ENCODE measurements at regions not wholly inside any gene's neighbourhood (a gene's known extent, or its start where the extent isn't known, plus 50 kb on each side); places are given as distances from the start of the nearest gene placed in this dataset.

DNA sequence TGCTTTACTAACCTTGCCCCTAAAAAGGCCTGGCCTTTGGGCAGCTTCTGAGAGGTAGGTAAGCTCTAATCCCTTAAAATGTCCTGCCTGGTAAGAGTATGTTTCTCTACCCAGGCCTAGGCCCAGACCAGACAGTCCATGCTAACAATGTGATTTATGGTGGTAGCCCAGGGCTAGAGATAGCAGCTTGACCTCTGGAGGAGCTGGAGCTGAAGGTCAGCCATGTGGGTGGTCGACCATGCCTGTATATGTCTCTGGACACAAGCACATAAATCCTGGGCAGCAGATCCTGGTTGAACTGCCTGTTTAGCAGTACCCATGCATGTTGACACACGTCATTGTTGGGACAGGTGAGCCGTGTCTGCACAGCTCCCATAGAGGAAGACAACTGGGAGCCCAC is 62.1 kb upstream of the PHACTR1 start:
- H3K9me3 ChIP-seq (ENCODE audit: control insufficient read depth, low read depth, low read length) = no peaks in the 10 kb centered on the region
- no peak overlapping the region for H2BK12ac ChIP-seq (ENCODE audit: insufficient read length, low read depth, low read length)
- WGBS (ENCODE audit: extremely low coverage, insufficient read length, low lambda C conversion rate) = no CpG with 5 or more reads among the region's 3 CpGs
- TF ChIP-seq, protein P1, sequence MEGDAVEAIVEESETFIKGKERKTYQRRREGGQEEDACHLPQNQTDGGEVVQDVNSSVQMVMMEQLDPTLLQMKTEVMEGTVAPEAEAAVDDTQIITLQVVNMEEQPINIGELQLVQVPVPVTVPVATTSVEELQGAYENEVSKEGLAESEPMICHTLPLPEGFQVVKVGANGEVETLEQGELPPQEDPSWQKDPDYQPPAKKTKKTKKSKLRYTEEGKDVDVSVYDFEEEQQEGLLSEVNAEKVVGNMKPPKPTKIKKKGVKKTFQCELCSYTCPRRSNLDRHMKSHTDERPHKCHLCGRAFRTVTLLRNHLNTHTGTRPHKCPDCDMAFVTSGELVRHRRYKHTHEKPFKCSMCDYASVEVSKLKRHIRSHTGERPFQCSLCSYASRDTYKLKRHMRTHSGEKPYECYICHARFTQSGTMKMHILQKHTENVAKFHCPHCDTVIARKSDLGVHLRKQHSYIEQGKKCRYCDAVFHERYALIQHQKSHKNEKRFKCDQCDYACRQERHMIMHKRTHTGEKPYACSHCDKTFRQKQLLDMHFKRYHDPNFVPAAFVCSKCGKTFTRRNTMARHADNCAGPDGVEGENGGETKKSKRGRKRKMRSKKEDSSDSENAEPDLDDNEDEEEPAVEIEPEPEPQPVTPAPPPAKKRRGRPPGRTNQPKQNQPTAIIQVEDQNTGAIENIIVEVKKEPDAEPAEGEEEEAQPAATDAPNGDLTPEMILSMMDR (conservative IDR thresholded peaks at IDR 0.05) = no peak
- DNase-seq = no peak
- H3K18ac ChIP-seq (ENCODE audit: insufficient read length, low read depth, low read length) = peak overlapping the region; percentile 30
- H3K27me3 ChIP-seq (ENCODE audit: insufficient read depth, low read length) = no peaks in the 10 kb centered on the region
- no peaks in the 10 kb centered on the region for H3K79me2 ChIP-seq (ENCODE audit: insufficient read depth, low read length)
- Mint-ChIP-seq H3K4me1 (peaks cover 7 to 8% of the 10 kb centered on the region in 2 experiments), H3K36me3 (ENCODE audit: insufficient read depth in 1 of 3, low read depth in 3 of 3) (peaks cover 0 to 2% (median under 1%) of the 10 kb centered on the region in 3 experiments; a peak in 2 of 7 replicates), H3K27me3 (ENCODE audit: low read depth) (peaks cover 15% of the 10 kb centered on the region), H3K9me3 (peaks cover 2 to 5% of the 10 kb centered on the region in 2 experiments; a peak in 4 of 5 replicates), H3K27ac (no peak overlapping the region), H3K4me3 (no peak overlapping the region)
- H3K9ac ChIP-seq (ENCODE audit: extremely low read depth, insufficient read length, low read length) = no peak overlapping the region
- H3K4me1 ChIP-seq (ENCODE audit: insufficient read depth, low read length) = no peaks in the 10 kb centered on the region
- H3K4ac ChIP-seq (ENCODE audit: low read depth, low read length) = no peak overlapping the region
- H2BK120ac ChIP-seq (ENCODE audit: low read depth, low read length, poor library complexity, severe bottlenecking) = no peak overlapping the region
- no peak overlapping the region for H2BK15ac ChIP-seq (ENCODE audit: low read depth, low read length)
- H3K27ac ChIP-seq (ENCODE audit: insufficient read length, low read depth, low read length) = no peak overlapping the region
- H3K4me2 ChIP-seq (ENCODE audit: insufficient read depth, insufficient read length, low read length) = no peak overlapping the region
- no peak overlapping the region for H2AK5ac ChIP-seq (ENCODE audit: insufficient read length, low read length)
- 0 out of 2 replicates have a peak overlapping the region, but pooled peaks have one; percentile 29 for H3K14ac ChIP-seq (ENCODE audit: insufficient read depth, low read length)
- H4K20me1 ChIP-seq (ENCODE audit: control insufficient read depth, insufficient read depth, insufficient read length) = no peaks in the 10 kb centered on the region
- H3K23me2 ChIP-seq (ENCODE audit: insufficient read length, low read depth, low read length, poor library complexity, severe bottlenecking) = no peaks in the 10 kb centered on the region
- no peak overlapping the region for H2BK20ac ChIP-seq (ENCODE audit: low read depth, low read length, poor library complexity, severe bottlenecking)
- no peak overlapping the region for H4K8ac ChIP-seq (replicated peaks; ENCODE audit: insufficient read length, low read depth, low read length)
- no peak overlapping the region for H2AFZ ChIP-seq (ENCODE audit: low read length)
- H3K23ac ChIP-seq (ENCODE audit: insufficient read length, low read depth, low read length) = no peak overlapping the region
- no peak overlapping the region for H3K56ac ChIP-seq (ENCODE audit: insufficient read length, low read depth, low read length)
- no peak overlapping the region for H3T11ph ChIP-seq (ENCODE audit: low read length)
- no peak overlapping the region for H4K91ac ChIP-seq (ENCODE audit: insufficient read length, low read depth, low read length)
- H2BK5ac ChIP-seq (ENCODE audit: insufficient read length, low read length) = no peak overlapping the region
- no peaks in the 10 kb centered on the region for H3K79me1 ChIP-seq (ENCODE audit: insufficient read depth, low read depth, low read length, poor library complexity, severe bottlenecking)
- H4K5ac ChIP-seq (ENCODE audit: insufficient read length, low read depth, low read length) = no peak overlapping the region

All from H9 (cell line).